ENCODE measurements at regions not wholly inside any gene's neighbourhood (a gene's known extent, or its start where the extent isn't known, plus 50 kb on each side); places are given as distances from the start of the nearest gene placed in this dataset.

DNA sequence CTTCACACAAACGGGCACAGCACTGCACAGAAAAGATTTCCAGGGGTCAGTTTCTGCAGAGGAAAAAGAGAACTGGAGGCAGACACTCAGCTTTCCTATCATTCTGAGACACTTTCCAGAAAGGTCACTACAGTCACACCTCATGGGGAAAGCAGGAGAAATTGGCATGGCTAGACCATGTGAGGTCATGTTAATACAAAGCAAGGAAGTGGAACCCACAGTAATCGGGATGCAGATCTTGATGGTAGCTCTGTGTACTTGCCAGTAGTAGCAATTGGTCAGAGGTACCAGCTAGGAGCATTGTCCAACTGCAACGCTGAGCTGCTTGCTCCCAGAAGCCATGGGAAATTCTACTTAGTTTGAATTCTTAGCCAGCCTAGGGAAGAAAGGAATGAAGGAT lies 255.3 kb upstream of the PCDH10 start:
- no peak for TF ChIP-seq POLR2A (IDR thresholded peaks at IDR 0.05; ENCODE audit: low read length)
- no peak for TF ChIP-seq GATA1 (IDR thresholded peaks at IDR 0.05; ENCODE audit: low read depth, low read length)
